GM21619 (cell line): ENCODE measurements at regions not wholly inside any gene's neighbourhood (a gene's known extent, or its start where the extent isn't known, plus 50 kb on each side); places are given as distances from the start of the nearest gene placed in this dataset.

Experiments
- ATAC-seq: cut with Tn5 transposase; IDR thresholded peaks from one replicate; pipeline ENCODE4 v1.9.1; 2021; ENCODE audit not compliant: unreplicated experiment

DNA sequence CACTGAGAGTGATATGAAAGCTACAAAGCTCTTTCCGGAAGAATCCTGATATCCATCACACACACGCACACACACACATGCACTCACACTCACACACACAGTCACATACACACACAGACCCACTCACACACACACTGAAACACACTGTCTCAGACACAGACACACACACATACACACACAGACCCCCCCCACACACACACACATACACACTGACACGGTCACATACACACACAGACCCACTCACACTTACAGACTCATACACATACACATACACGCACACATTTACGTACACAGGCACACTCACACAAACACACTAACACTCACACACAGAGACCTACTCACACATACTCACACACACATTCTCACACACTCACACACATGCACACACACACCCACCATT, 58.6 kb downstream of the LIG4 start:
- no peak for ATAC-seq

DNA sequence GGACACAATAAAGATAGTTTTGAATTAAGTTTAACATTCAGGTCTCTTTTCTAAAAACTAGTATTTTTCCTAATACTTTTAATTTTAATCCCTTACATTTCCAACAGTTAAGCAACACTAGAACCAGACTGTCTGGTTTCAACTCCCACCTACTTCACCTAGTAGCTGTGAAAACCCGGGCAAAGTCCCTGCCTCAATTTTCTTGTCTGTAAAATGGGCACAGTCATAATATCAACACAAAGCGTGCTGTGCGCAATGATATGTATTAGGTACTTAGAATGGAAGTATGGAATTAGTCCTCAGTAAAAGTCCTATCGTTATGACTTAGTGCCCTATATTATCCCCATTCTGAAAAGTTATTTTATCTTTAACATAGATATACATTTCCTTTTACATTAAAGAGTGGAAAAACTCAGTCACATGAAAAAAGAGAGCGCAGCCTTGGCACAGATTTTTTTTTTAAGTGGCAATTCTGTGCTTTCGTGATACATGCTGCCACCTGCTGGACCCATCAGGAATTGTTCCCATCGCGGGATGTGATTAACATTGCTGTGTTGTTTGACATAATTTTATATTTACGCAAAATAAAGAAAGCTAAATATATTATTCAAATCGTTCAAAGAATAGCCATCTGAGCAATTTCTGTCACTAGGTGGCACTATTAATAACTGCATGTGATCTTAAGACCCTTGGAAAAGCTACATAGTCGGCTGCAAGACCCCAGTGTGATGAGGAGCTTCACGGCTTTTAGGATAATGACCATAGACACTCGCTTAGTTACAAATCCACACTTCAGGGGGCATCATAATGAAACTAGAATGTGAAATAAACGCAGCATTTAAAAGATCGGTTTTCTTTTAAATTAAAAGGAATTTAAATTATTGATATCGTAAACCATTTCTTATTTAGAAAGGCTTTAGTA, 59.9 kb downstream of the LIG4 start:
- ATAC-seq: peak; percentile 59

DNA sequence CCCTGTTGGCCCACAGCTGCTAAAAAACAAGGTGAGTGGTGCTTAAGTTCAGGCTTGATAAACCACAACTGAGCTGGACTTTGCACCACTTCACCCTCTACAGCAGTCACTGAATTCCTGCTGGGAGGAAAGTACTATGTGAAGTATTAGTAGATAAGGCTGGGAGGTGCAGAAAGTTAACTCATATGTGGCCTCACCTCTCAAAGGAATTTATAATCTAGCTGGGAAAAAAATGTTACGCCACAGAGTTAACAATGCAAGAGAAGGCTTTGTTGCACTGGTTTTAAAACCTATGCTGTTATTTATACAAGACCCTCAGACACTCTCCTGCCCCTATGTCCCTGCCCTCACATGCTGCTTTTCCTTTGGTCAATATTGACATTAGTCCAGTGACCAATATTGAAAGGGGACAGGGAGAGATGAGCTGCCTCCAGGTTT, 60.9 kb downstream of the LIG4 start:
- ATAC-seq: no peak

DNA sequence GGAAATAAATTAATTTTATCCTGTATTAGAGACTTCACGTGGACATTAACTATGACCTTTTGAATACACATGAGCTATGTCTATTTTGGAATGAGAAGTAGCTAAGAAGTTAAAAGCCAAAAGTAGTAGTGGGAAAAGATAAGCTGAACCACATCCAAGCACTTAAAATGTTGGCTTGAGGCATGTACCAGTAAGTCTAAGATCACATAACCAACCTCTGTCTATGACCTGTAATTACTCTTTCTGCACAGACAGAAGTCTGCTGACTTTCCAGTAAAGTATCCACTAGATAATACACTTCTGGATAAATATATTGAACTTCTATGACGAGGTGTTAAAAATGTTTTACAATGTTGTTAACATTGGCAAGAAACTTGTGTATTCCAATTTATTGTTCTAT, 68.7 kb downstream of the LIG4 start:
- no peak for ATAC-seq

DNA sequence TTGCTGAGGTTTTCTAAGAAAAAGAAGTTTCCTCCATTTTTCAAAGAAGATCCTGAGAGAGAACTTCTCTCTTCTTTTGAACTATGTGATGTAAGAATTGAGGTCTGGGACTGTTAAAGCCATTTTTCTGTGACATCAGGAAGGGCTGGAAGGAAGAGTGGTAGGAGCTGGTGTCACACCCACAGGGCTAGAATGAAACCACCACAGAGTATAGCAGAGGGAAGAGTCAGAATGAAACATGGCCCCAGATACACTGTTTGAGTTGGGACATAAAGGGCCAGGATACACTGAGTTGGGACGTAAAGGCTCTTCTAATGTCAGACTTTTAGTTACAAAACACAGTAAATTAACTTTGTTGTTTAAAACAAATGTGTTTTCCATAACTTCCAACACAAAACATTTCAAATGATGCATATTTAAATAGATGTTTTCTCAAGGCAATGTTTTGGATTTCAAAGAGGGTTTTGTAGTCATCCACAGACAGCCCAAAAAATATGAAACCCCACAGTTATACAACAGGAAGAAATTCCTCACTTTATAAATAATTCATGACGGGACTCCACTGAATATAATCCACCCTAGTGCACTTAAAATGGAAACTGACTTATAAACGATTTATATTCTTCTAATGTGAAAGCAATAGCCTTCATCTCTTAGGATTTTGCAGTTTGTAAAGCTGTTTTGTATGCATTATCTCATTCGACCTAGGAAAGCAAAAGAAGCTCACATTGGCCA, 72.5 kb downstream of the LIG4 start:
- no peak for ATAC-seq

DNA sequence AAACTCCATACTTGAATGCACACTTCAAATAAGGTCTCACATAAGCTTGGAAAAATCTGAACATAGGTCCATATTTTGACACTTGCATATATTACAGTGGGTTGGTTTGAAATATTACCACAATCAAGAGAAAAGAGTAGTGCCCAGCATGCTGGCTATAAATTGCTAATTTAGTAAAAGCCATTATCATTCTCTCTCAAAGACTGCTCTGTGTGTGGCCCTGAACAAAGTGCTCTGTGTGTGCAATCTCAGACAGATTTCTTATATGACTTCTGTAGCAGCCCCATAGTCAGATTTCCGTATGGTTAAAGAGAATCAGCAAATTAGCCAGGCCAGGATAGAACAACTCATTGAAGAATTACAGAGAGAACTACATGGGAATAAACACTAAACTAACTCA, 78.2 kb downstream of the LIG4 start:
- ATAC-seq: no peak

DNA sequence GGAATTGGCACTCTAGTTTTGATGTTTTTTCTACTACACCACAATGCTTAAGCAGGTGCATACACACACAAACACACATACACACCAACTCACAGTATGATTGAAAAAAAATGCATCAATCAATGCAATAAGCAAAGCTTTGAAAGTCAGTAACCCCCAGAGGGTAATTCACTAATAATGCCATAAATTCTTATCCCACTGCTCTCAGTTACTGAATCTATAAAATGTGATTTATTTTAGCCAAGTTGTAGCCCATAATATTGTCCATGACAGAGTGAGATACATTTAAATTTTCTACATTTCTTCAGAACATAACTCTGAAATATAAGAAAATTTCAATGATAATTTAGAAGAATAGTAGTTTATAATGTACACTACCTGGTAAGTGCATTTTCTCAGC, 87.9 kb downstream of the LIG4 start:
- ATAC-seq: no peak

DNA sequence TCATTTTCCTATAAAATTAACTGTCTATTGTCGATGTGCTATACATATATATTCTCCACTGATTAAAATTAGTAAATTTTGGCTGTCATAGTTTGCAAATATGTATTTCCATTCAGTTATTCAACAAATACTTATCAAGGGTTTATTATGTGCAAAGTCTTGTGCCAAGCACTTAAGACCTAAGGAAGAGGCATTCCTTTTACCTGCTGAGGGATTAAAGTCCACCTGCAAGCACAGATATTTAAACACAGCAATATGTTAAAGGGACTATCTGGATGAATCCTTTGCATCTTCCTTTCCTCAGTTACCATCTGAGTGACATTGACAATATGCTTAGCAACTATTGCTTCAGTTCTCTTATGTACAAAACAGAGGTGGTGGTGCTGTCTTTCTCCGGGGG, 89.3 kb downstream of the LIG4 start:
- no peak for ATAC-seq

DNA sequence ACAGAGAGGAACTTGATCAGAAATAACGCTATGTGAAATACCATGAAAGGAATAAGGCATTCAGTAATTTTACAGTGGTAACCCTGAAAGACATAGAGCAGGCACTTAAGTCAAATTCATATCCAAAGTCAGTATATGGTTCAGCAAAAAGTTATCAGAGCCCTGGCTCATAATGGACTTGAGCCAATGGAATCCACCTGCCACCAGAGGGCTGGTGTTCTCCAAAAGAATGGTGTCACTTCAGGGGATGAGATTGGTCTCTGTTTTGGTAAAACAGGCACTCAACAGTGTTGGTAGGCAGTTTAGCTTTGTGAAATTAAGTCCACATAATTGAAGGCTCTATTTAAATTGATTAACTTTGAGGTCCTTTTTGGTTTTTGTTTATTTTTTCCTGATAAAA, 93.9 kb downstream of the LIG4 start:
- ATAC-seq: no peak

DNA sequence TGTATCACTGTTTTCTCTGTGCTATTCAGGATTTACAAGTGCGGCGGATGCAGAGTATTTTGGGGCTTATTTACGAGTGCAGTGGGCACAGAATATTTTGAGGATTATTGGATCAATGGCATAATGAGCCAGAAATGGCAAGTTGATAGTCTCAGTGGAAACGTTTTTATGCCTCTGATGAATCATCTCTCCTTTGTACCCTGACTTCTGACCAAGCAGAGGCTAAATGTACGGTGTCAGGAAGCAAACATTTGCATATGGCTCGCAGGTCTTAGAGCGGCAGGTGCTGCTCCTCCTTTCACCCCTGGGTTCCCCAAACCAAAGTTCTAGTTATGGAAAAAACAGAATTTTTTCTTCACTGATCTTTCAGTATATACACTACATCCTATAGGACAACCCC, 94.5 kb downstream of the LIG4 start:
- ATAC-seq: no peak

DNA sequence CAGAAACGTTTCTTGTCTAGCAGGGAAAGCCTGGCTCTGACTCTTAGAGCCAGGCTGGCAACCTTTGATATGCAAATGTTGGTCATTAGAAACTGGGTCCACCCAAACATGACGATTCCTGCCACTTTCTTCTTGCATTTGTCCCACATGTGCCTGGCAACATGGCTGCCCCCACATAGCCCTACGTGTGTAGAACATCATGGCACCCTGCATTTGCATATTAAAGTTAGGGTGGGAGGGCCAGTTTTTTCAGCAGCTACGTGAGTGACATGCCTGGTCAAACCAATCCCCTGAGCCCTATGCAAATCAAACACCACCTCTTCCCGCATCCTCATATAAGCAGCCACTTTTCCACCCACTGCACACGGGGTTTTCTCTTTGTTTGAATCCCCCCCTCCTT, 95.0 kb downstream of the LIG4 start:
- ATAC-seq: no peak

DNA sequence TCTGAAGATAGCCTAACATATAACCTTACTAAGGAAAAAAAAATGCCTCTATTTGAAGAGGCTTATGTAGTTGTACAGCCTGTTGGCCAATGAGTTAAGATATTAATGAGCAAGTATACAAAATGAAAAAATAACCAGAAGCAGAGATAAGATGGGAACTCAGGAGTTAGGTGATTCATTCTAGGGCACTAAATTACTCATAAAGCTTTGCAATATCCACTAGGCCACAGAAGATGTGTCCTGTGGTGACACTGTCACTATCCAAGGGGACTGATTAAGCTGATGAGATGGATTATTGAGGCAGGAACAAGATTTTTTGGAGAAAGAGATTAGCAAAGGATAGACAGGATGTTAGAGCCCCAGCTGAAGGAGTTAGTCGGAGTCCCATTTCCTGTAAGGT, 99.6 kb downstream of the LIG4 start:
- no peak for ATAC-seq

DNA sequence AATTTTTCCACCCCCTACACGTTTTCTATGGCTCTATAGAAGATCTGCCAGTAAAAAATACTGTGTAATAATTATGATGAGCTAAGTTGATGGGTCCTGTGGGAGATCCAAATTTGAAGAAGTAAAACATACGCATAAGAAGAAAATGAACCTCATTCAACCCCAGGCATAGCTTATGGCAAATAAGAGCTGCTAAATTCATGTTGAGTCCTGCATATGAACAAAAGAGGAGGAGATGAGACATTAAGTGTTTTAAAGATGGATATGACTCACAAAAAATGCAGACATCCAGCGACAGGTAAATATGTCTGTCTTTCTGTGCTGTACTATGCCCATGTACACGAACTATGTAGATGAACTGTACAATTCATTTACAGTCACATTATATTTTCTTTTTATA, 101.9 kb downstream of the LIG4 start:
- no peak for ATAC-seq

DNA sequence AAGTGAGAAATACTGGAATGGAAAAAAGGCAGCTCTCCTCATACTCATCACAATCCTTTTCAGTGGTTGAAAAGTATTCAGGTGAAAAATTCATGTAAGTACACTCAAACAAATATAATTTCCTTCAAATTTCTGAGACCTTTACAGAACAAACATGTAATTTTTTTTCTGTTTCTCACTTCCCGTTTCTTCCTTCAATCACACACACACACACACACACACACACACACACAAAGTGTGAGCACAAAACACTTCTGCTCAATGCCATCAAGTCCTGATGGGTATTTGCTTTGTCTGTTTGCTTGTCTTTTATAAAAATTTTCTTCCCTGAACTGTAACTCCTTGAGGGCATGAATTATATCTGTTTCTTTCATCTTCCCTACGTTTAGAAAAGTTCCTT, 110.6 kb downstream of the LIG4 start:
- ATAC-seq: no peak

DNA sequence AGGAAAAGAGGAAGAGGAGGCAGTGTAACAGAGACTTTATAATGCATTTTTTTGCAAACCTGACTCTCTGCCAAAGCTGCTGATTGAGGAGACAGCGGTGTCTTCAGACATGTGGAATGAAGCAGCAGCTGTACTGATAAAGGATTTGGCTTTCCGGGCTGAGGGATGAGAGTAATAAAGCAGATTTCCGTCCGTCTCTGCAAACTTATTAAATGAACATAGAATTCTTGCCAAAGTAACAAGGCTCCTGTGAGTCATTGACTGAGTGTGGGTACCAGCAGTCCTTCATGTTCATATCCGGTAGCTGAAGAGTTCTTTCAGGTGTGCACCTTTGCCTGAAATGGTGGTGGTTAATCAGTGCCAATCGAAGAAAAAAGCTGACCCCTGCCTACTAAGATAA, 112.6 kb downstream of the LIG4 start:
- ATAC-seq: no peak

DNA sequence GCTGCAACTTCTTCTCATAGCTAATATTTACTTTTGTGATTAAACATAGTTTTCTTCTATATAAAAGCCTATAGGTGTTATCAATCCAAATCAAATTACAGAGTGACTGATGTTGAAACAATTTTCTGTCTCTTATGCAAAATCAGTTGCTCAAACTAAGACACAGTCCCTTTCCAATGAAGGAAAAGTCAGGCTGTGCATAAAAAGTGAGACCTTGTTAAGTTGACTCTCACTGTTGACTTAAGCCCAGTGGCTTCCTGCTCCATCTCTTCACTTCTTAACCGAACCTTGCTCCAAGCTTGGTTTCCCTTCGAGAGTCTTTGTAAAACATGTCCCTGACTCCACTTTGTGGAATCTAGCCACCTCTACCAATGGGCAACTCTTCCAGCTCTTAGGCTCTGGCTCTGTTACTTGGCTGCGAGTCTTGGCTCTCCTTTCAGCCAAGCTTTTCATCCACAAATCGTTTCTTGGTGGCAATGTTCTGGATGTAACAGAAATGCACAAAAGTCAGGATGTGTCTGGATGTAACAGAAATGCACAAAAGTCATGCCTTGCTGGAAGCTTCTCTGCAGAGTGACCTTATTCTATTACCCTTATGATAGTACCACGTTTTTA, 118.9 kb downstream of the LIG4 start:
- ATAC-seq: no peak

DNA sequence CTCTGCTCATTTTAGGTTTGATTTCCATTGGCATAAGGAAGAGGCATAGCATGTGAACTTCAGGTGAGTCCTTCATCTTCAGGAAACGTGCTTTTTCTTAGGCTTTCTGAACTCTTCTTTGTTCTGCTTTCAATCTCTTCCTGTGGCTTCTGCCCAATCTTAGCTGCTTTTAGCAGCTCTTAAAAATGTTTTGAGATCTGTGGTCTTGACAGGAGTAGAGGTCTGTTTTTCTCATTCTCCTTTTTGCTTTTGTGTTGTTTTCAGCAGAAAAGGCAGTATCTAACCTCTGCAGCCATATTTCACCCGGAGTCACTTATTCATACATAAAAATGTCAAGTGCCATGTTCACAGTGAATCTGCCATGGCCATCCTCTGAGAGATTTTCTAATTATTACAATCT, 120.3 kb downstream of the LIG4 start:
- ATAC-seq: no peak

DNA sequence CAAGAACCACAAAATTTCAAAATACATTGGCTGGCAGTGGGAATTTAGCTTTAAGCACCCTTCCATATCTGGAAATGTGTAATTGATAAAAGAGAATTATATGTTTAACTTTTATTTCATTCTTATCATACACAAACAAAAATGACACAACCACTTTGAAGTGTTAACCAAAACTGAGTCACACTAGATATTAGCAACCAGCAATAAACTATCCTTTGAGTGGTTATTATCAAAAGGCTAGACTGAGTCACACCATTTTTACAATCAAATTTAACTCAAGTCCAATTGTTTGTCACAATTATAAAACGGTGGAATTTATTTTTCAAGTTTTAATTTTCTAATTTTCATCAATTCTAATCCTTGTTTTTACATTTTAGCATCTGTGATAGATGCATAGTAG, 121.7 kb downstream of the LIG4 start:
- ATAC-seq: no peak

DNA sequence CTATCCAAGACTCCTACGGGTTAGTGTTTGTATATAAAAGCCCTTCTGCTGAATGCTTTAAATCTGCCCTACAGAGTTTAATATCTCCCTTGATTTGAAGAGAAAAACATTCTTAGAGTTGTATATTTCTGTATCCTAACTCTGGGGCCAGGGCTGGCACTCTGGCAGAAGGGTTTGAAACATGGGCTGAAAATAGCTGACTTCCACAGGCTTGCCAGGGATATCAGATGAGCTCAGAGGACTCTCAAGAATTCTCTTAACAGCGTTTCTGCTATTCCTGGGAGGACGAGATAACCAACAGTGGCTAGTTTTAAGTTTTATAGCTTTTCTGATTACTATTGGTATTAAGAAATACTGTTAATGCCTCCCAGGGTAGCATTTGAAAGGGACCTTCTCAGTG, 127.5 kb downstream of the LIG4 start:
- ATAC-seq: no peak

DNA sequence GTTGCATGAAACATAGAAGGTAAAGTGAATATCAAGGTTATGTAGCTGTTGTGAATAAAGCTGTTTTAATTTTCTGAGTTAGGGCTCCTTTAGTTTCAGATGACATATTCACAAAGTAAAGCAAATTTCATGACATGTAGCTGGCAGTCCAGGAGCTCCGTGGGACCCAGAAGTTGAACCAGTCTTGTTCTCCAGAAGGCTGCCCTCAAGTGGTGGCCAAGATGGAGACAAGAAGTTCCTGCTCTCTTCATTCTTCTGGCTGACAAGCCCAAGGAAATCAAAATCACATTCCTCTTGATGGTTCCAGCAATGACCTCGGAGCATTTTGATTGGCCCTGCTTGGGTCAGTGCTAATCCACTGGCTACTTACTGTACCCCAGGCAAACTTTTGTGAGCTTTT, 128.7 kb downstream of the LIG4 start:
- ATAC-seq: no peak

DNA sequence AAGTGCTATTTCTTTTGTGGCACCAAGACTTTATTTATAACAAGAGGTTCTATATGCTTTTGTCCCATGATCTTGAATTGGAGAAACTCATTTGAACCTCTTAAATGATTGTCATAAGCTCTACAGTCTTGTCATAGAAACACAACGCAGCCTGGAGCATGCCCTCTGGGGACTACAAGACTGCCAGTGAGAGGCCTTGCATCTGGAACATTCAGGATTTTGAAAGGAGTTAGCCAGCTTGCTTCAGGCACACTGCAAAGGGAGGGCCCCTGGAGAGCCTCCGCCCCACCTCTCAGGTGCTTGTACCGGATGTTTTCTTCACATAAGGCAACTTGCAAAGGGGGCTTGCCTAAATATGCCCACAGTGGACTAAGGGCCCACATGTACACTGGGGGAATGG, 130.5 kb downstream of the LIG4 start:
- ATAC-seq: no peak

DNA sequence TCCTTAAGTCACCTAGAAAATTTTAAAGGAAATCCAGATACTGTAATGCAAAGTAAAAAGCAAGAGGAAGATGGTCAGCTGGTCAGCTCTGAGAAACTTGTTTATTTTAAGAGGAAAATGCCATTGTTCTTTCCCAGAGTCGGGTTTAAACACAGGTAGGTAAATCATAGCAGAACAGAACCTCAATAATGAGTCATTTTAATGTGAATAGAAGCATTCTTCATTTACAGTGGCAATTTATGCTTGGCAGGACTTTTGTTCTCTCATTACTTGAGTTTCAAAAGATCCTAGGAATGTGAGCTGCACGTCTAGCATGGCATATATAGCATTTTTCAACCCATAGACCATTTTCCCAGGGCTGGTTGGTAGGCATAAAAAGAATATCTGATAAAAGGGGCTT, 132.3 kb downstream of the LIG4 start:
- no peak for ATAC-seq
